PFSK-1 (cell line): ENCODE measurements at regions not wholly inside any gene's neighbourhood (a gene's known extent, or its start where the extent isn't known, plus 50 kb on each side); places are given as distances from the start of the nearest gene placed in this dataset.

ENCODE experiments used
- FOXP2 ChIP-seq: optimal IDR thresholded peaks from 2 replicates; pipeline ENCODE3; 2011; ENCODE audit warnings: borderline replicate concordance, control low read depth, inconsistent platforms; ENCODE audit not compliant: insufficient read depth; ENCODE audit errors: extremely low read length, extremely low read depth
- POLR2AphosphoS5 ChIP-seq: IDR thresholded peaks from 2 replicates; pipeline ENCODE4 v1.6.1; 2012; ENCODE audit warnings: low read depth, mild to moderate bottlenecking, control low read depth, low read length, moderate library complexity
- SIN3A ChIP-seq: IDR thresholded peaks from 2 replicates; pipeline ENCODE4 v1.6.1; 2012; ENCODE audit warnings: mild to moderate bottlenecking, low read length, moderate library complexity, borderline replicate concordance; ENCODE audit not compliant: insufficient read depth
- TAF1 ChIP-seq: IDR thresholded peaks from 2 replicates; pipeline ENCODE4 v1.6.1; 2012; ENCODE audit warnings: low read length, control low read depth, borderline replicate concordance; ENCODE audit not compliant: insufficient read depth
- TF ChIP-seq, protein P1 (sequence below), 2 experiments: IDR thresholded peaks; 2 replicates each; pipeline versions ENCODE4 v1.6.1 to v1.8.0; 2011 to 2012; ENCODE audit warnings: low read depth in 2 of 2, low read length in 2 of 2, control low read depth in 1 of 2, inconsistent platforms in 1 of 2, mild to moderate bottlenecking in 1 of 2, moderate library complexity in 1 of 2; ENCODE audit not compliant: insufficient read depth in 1 of 2

DNA sequence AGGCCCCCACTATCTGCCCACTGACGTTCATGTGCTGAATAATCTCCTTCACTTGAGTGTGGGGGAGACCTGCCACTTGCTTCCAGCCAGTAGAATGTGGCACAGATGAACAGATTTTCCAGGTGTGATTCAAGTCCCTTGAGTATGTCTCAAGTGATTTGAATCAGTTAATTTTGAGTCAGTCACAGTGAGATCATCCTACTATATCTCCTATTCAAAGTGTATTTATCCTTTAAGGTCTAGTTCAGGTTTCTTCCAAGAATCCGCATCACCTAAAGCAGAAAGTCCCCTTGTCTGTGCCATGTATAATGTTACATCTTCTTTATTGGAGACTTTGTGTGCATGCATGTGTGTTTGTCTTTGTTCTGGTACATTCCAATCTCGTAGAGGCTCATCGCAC is 208.3 kb upstream of the DAB2 start:
- TF ChIP-seq FOXP2 (no peak), SIN3A (no peak), TAF1 (no peak), POLR2AphosphoS5 (no peak)
- TF ChIP-seq, protein P1, sequence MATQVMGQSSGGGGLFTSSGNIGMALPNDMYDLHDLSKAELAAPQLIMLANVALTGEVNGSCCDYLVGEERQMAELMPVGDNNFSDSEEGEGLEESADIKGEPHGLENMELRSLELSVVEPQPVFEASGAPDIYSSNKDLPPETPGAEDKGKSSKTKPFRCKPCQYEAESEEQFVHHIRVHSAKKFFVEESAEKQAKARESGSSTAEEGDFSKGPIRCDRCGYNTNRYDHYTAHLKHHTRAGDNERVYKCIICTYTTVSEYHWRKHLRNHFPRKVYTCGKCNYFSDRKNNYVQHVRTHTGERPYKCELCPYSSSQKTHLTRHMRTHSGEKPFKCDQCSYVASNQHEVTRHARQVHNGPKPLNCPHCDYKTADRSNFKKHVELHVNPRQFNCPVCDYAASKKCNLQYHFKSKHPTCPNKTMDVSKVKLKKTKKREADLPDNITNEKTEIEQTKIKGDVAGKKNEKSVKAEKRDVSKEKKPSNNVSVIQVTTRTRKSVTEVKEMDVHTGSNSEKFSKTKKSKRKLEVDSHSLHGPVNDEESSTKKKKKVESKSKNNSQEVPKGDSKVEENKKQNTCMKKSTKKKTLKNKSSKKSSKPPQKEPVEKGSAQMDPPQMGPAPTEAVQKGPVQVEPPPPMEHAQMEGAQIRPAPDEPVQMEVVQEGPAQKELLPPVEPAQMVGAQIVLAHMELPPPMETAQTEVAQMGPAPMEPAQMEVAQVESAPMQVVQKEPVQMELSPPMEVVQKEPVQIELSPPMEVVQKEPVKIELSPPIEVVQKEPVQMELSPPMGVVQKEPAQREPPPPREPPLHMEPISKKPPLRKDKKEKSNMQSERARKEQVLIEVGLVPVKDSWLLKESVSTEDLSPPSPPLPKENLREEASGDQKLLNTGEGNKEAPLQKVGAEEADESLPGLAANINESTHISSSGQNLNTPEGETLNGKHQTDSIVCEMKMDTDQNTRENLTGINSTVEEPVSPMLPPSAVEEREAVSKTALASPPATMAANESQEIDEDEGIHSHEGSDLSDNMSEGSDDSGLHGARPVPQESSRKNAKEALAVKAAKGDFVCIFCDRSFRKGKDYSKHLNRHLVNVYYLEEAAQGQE (IDR thresholded peaks at IDR 0.05; ENCODE audit: insufficient read depth in 1 of 2, low read depth in 2 of 2, low read length in 2 of 2) = no peak

DNA sequence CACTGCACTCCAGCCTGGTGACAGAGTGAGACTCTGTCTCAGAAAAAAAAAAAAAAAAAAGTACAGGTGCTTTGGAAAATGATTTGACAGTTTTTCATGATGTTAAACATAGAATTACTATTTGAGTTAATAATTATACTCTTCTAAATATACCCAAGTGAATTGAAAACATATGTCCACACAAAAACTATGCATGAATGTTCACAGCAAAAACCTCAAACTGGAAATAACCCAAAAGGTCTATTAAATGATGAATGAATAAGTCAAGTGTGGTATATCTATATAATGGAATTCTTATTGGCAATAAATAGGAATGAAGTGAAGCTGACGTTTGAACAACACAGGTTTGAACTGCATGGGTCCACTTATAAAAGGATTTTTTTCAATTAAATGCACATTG is 207.2 kb upstream of the DAB2 start:
- TF ChIP-seq SIN3A (no peak), TAF1 (no peak), FOXP2 (no peak), POLR2AphosphoS5 (no peak)
- TF ChIP-seq, protein P1 (IDR thresholded peaks at IDR 0.05; ENCODE audit: insufficient read depth in 1 of 2, low read depth in 2 of 2, low read length in 2 of 2) = no peak

DNA sequence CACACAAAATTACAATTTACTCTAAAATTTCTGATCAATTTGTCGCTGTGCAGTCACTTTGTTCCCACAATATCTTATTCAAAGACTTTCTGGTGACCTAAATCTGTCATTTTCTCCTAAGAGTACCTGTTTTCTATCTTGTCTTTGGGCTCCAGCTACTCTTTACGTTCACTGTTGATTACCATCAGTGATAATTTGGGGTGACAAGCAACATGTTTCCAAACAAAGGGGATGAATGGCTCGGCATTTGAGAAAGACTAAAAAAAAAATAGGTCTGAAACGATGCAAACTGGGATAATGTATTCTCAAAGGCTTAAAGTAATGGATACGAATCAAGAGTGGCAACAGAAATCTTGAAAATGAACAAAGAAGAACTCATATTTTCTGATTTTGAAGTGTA is 205.2 kb upstream of the DAB2 start:
- TF ChIP-seq, protein P1 (IDR thresholded peaks at IDR 0.05; ENCODE audit: insufficient read depth in 1 of 2, low read depth in 2 of 2, low read length in 2 of 2) = no peak
- TF ChIP-seq TAF1 = no peak
- no peak for TF ChIP-seq POLR2AphosphoS5

DNA sequence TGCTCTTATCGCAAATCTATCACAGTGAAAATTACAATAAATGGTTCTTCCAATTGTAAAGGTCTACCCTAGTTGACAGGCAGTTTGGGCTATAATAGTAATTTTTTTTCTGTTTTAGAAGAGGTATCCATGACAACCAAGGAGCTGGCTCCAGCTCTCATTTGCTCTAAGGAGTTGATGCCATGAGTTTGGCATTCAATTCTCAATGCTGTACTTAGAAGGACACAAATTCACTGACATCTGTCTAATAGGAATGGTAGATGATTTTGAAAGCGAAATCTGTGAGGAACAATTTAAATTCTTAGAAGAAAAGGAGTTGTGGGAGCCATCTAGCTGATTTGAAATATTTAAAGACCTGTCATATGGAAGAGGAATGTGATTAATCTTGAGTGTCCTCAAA is 203.6 kb upstream of the DAB2 start:
- TF ChIP-seq, protein P1 (IDR thresholded peaks at IDR 0.05; ENCODE audit: insufficient read depth in 1 of 2, low read depth in 2 of 2, low read length in 2 of 2) = no peak

DNA sequence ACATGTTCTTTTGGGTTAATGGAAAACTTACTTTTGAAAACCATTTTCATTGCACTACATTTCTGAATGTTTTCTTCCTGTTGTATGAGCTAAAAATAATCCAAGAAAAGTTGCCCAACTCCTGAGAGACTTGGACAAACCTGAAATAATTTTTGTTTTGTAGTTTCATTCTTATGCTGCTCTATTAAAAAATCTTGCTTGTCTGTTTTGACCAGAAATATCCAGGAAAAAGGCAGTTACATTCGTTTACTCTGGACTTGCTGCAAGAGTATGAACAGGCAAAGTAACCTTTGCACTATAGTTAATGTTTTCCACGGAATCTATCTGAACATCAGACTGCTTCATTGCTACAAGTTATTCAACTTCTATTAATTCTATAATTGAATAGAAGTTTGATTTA is 200.1 kb upstream of the DAB2 start:
- TF ChIP-seq, protein P1 (IDR thresholded peaks at IDR 0.05; ENCODE audit: insufficient read depth in 1 of 2, low read depth in 2 of 2, low read length in 2 of 2) = no peak
- TF ChIP-seq FOXP2 (no peak), TAF1 (no peak), POLR2AphosphoS5 (no peak), SIN3A (no peak)
